ENCODE measurements at regions not wholly inside any gene's neighbourhood (a gene's known extent, or its start where the extent isn't known, plus 50 kb on each side); places are given as distances from the start of the nearest gene placed in this dataset.
A peak's percentile ranks its signal among the peaks of the same experiment; 100 is the strongest.

DNA sequence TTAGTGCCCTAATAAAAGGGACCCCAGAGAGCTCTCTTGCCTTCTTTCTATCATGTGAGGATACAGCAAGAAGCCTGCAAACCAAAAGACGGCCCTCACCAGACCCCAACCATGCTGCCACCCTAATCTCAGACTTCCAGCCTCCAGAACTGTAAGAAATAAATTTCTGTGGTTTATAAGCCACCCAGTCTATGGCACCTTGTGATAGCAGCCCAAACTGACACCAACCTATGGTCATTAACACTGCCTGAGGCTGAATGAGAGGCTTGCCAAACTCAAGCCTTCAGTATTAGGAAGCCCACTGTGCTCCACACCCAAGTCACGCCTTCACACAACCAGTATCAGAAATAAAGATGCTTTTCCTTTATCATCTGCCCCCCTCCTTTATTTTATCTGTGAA lies 127.3 kb upstream of the KLF3 start:
- no peak for DNase-seq
- Histone ChIP-seq H3K4me1 (peaks cover 0 to 7% (median 0%) of the 10 kb centered on the region in 4 donors), H3K4me3 (no peak overlapping the region), H3K36me3 (no peaks in the 10 kb centered on the region), H3K27ac (no peak overlapping the region), H3K27me3 (no peaks in the 10 kb centered on the region), H3K9me3 (no peaks in the 10 kb centered on the region)
- TF ChIP-seq, protein P1, sequence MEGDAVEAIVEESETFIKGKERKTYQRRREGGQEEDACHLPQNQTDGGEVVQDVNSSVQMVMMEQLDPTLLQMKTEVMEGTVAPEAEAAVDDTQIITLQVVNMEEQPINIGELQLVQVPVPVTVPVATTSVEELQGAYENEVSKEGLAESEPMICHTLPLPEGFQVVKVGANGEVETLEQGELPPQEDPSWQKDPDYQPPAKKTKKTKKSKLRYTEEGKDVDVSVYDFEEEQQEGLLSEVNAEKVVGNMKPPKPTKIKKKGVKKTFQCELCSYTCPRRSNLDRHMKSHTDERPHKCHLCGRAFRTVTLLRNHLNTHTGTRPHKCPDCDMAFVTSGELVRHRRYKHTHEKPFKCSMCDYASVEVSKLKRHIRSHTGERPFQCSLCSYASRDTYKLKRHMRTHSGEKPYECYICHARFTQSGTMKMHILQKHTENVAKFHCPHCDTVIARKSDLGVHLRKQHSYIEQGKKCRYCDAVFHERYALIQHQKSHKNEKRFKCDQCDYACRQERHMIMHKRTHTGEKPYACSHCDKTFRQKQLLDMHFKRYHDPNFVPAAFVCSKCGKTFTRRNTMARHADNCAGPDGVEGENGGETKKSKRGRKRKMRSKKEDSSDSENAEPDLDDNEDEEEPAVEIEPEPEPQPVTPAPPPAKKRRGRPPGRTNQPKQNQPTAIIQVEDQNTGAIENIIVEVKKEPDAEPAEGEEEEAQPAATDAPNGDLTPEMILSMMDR (IDR thresholded peaks at IDR 0.05), result no peak
- no peak for TF ChIP-seq POLR2A (IDR thresholded peaks at IDR 0.05)

GRCh38 chr4:38537666-38538065 lies 126.3 kb upstream of the KLF3 start:
- Histone ChIP-seq H3K27ac (no peak overlapping the region), H3K9me3 (no peaks in the 10 kb centered on the region), H3K36me3 (no peaks in the 10 kb centered on the region), H3K4me1 (peaks cover 0 to 7% (median 0%) of the 10 kb centered on the region in 4 donors), H3K4me3 (no peak overlapping the region), H3K27me3 (no peaks in the 10 kb centered on the region)
- TF ChIP-seq, protein P1 (IDR thresholded peaks at IDR 0.05), result no peak
- TF ChIP-seq POLR2A (IDR thresholded peaks at IDR 0.05), result no peak
- DNase-seq, result no peak

GRCh38 chr4:38538517-38538916 lies 125.5 kb upstream of the KLF3 start:
- TF ChIP-seq, protein P1 (IDR thresholded peaks at IDR 0.05), result no peak
- TF ChIP-seq POLR2A (IDR thresholded peaks at IDR 0.05), result no peak
- Histone ChIP-seq H3K36me3 (no peaks in the 10 kb centered on the region), H3K9me3 (no peaks in the 10 kb centered on the region), H3K27me3 (no peaks in the 10 kb centered on the region), H3K4me3 (no peak overlapping the region), H3K4me1 (peaks cover 0 to 7% (median 0%) of the 10 kb centered on the region in 4 donors), H3K27ac (peak overlapping the region in 1 of 4 donors; percentile 7)
- no peak for DNase-seq

- Histone ChIP-seq H3K4me3 (no peak overlapping the region), H3K36me3 (no peaks in the 10 kb centered on the region), H3K9me3 (no peaks in the 10 kb centered on the region), H3K27me3 (no peaks in the 10 kb centered on the region), H3K27ac (no peak overlapping the region), H3K4me1 (peaks cover 0 to 7% (median 0%) of the 10 kb centered on the region in 4 donors)
- no peak for DNase-seq
- TF ChIP-seq, protein P1 (IDR thresholded peaks at IDR 0.05), result no peak
- TF ChIP-seq POLR2A (IDR thresholded peaks at IDR 0.05), result no peak
These were observed 124.5 kb upstream of the KLF3 start for GRCh38 chr4:38539501-38539900.

GRCh38 chr4:38547052-38547451 lies 116.9 kb upstream of the KLF3 start:
- no peak overlapping the region for H3K4me3 ChIP-seq
- no peak overlapping the region for H3K27ac ChIP-seq
- no peak for DNase-seq
- H3K9me3 ChIP-seq, result no peaks in the 10 kb centered on the region
- no peaks in the 10 kb centered on the region for H3K4me1 ChIP-seq
- no peaks in the 10 kb centered on the region for H3K27me3 ChIP-seq
- no peaks in the 10 kb centered on the region for H3K36me3 ChIP-seq
- TF ChIP-seq POLR2A (IDR thresholded peaks at IDR 0.05), result no peak
- TF ChIP-seq, protein P1 (IDR thresholded peaks at IDR 0.05), result no peak

- Histone ChIP-seq H3K4me1 (no peaks in the 10 kb centered on the region), H3K9me3 (no peaks in the 10 kb centered on the region), H3K4me3 (no peak overlapping the region), H3K27me3 (no peaks in the 10 kb centered on the region), H3K36me3 (no peaks in the 10 kb centered on the region), H3K27ac (no peak overlapping the region)
- DNase-seq, result no peak
- TF ChIP-seq, protein P1 (IDR thresholded peaks at IDR 0.05), result no peak
- TF ChIP-seq POLR2A (IDR thresholded peaks at IDR 0.05), result no peak
These were observed 115.7 kb upstream of the KLF3 start for GRCh38 chr4:38548256-38548655.

Data from Peyer's patch (tissue), 4 donors.